GM21576 (cell line): ENCODE measurements at regions not wholly inside any gene's neighbourhood (a gene's known extent, or its start where the extent isn't known, plus 50 kb on each side); places are given as distances from the start of the nearest gene placed in this dataset.
"Not testable (repeated sequence)": the region's sequence is repeated elsewhere in the genome, so short reads cannot be mapped to it uniquely, and the experiment has no call there.

Source experiments
- ATAC-seq: cut with Tn5 transposase; IDR thresholded peaks from one replicate; pipeline ENCODE4 v1.9.1; 2021; ENCODE audit warnings: mild to moderate bottlenecking, moderate library complexity; ENCODE audit not compliant: unreplicated experiment

DNA sequence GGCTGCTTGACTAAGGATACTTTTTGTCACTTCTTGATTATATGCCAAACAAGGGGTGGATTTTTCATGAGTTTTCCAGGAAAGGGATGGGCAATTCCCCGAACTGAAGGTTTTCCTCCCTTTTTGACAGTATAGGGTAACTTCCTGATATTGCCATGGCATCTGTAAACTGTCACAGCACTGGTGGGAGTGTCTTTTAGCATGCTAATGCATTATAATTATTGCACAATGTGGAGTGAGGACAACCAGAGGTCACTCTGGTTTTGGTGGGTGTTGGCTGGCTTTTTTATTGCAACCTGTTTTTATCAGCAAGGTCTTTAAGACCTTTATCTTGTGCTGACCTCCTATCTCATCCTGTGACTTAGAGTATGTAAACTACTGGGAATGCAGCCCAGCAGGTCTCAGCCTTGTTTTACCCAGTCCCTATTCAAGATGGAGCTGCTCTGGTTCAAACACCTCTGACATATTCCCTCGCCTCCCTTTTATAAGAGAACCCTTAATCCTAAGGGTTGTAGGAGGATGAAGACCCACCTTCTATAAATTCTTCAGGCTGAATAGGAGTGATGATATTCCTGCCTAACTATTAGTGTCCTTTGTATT is 471.2 kb downstream of the ATP23 start:
- no peak for ATAC-seq

DNA sequence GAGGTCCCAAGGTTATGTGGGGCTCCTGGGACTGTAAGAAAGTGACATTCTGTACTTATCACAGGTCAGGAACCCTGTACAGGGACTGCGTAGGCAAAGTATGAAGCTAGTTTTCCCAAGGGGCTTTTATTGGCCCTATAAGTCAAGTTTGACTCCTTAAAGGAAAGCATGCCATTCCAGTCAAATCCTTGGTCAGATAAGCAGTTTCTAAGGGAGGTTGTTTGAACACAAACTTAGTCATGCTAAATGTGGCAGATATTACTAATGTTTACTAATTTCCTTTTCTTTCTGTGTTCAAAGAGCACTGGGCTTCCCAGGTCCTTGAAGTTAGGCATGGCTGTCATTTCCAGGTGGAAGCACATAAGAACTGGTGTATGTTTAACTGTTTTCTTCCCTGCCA is 472.4 kb downstream of the ATP23 start:
- no peak for ATAC-seq

- ATAC-seq = no peak
These were observed 473.1 kb downstream of the ATP23 start for GRCh38 chr12:58414398-58414871.

- ATAC-seq = no peak
These were observed 474.3 kb downstream of the ATP23 start for GRCh38 chr12:58415716-58416115.

DNA sequence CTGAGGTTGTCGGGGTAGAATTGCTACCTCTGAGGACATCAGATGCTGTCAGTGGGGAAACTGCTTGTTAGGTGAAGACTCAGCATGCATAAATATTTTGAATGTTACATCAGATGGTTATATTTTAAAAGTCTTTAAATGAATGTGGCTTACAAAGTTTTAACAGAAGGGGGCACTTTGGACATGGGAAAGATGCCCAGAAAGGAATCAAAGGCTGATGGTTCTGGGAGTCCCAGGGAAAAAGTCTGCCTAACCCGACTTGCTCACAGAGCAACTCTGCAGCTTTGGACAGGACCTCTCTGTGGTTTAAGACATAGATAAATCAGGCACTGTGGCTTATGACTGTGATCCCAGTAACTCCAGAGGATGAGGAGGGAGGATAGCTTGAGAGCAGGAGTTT is 474.9 kb downstream of the ATP23 start:
- no peak for ATAC-seq

DNA sequence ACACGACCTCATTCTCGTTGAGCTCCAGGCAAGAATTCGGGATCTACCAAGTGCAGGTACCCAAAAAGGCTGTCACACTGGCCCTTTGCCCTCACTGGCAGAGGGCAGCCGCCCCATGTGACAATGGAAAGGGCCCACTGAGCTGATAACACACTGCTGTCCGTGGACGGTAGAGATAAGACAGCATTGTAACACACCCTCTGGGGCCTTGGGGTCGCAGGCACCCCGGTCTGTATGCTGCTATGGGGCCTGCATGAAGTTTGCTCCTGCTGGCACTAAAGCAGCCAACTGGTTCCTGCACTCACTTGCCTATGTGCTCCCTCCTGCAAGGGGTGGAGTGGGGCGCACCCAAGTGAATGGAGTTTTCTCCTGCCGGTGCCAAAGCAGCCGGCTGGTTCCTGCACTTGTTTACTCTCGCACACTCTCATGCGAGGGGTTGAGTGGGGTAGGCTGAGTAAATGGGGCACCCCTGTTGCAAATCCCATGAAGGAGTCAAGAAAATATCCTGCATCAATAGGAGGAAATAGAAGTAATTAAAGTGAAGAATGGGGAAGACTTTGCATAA is 477.9 kb downstream of the ATP23 start:
- ATAC-seq = no peak

DNA sequence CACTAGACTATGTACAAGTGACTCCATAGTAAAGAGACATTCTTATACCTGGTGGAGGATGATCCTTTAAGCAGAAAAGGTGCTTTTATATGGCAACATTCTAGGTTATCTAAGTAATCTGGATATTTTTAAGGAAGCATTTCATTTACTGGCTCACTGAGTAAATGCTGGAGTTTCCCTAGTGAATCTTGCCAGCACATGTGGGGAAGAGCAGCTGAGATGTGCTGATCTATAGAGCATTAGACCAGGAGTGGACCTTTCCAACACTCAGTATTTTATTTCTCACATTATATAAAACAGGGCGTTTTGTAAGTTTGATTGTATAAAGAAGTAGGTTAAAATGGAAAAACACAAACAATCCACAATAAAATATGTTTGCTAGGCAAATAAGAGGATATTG is 478.5 kb downstream of the ATP23 start:
- ATAC-seq = no peak

GRCh38 chr12:58420503-58420902 is 479.1 kb downstream of the ATP23 start:
- no peak for ATAC-seq

- ATAC-seq = no peak
These were observed 480.6 kb downstream of the ATP23 start for GRCh38 chr12:58421990-58422389.

- ATAC-seq = peak; percentile 27
These were observed 483.5 kb downstream of the ATP23 start for GRCh38 chr12:58424735-58425392.

DNA sequence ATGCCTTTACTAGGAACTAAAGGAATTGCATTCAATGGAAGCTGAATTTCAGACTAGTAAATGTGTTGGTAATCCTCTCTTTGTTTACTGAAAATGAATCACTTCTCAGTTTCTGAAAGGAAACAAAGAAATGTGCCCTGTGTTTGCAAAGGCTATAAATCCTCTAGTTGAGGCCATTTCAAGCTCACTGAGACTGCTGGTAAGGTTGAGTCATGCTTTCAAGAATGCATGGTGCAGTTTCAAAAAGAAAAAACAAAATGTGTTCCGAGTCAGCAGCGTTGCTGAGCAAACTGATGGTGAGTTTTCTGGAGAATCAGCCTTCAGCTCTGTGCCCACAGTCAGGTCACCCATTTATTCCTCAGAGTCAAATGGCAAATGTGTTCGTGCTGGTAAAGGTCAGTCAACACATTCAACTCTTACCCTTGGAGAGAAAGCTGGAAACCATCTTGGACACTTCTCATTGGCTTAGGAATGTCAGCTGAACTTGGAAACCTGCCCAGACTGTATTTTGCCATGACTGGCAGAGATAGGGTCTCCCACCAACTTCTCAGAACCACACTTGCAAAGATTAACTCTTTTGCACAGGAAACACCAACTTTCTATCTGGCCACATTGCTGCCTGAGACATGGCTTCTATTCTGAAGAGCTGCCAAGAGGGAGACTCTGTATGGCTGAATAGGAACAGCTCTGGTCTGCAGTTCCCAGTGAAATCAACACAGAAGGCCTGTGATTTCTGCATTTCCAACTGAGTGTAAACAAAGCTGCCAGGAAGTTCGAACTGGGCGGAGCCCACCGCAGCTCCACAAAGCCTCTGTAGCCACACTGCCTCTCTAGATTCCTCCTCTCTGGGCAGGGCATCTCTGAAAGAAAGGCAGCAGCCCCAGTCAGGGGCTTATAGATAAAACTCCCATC is 484.4 kb downstream of the ATP23 start:
- ATAC-seq = peak; percentile 94

GRCh38 chr12:58426437-58426836 is 485.1 kb downstream of the ATP23 start:
- not testable (repeated sequence) for ATAC-seq

DNA sequence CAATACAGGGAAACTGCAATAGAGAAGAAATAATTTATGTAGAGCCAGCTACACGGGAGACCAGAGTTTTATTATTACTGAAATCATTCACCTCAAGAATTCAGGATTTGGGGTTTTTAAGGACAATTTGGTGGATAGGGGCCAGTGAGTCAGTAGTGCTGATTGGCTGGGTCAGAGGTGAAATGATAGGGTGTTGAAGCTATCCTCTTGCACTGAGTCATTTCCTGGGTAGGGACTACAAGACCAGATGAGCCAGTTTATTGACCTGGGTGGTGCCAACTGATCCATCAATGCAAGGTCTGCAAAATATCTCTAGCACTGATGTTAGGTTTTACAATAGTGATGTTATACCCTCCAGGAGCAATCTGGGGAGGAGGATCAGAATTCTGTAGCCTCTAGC is 486.3 kb downstream of the LRIG3 start:
- ATAC-seq = no peak

DNA sequence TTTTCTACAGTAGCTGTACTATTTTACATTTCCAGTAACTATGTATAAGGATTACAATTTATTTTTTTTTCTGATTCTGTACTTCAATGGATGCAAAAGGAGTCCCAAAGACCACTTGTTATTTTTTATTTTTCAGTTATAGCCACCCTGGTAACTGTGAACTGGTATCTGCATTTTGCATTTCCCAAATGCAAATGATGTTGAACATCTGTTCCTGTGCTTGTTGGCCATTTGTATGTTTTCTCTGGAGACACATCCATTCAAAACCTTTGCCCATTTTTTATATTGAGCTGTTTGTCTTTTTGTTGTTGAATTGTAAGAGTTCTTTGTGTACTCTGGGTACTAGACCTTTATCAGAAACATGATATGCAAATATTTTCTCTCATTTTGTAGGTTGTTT is 485.6 kb downstream of the LRIG3 start:
- ATAC-seq = no peak

GRCh38 chr12:58435647-58436046 is 484.7 kb downstream of the LRIG3 start:
- ATAC-seq = peak; percentile 76

DNA sequence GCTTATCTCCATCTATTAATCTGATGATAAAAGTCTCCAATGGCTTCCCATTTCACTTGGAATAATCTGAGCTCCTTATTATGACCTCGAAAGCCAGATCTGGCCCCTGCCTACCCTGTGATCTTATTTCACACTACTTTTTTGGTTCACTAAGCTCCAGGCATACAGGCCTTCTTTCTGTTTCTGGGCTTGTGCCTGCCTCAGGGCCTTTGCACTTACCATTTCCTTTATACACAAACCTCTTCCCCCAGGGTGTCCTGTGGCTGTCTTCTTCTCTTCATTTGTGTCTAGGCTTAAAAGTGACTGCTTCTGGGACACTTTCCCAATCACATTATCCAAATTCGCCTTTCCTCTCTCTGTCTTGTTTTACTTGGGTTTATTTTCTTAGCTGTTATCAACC is 478.8 kb downstream of the LRIG3 start:
- no peak for ATAC-seq

DNA sequence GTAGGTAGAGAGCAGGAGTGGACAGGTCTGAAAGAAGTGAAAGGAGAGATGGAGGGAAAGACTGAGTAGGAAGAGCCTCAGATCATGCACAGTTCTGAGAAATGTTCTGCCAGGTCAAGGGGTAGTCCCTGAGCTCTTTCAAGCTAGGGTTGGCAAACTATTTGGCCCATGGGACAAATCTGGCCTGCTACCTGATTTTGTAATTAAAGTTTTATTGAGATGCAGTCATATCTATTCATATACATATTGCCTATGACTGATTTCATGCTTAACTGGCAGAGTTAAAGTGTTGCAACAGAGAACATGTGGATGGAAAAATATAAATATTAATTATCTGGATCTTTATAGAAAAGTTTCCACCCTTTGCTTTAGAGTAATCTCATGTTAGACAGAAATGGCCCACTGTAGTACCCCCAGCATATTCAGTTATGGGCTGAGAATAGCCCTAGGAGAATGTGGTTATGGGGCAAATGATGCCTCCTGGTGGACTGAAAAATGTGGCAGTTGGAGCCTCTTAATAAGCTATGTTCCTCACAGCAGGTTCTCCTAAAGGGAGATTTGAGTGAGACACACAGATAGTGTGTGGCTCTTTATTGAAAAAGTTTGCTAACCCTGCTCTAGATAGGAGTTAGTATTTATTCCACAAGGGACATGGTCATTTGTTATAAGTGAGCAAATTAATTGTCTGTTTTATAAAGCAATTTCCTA is 476.9 kb downstream of the LRIG3 start:
- ATAC-seq = peak; percentile 84

DNA sequence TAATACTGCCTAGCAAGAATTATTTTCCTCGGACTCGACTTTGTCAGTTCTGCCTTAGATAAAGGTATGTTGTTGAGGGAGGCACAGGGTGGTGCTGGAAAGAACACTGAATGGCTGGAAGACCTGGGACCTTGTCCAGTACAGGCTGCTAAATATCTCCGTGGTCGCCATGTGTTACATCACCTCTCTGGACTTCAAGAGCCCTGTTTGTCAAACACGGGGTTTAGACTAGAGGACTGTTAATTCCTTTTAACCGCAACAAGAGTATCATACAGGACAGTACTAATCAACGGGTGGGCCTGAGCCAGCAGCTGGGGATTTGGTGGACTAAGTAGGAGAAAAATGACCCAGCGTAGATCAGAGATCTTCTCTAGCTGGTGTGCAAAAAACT is 476.3 kb downstream of the LRIG3 start:
- ATAC-seq = no peak

DNA sequence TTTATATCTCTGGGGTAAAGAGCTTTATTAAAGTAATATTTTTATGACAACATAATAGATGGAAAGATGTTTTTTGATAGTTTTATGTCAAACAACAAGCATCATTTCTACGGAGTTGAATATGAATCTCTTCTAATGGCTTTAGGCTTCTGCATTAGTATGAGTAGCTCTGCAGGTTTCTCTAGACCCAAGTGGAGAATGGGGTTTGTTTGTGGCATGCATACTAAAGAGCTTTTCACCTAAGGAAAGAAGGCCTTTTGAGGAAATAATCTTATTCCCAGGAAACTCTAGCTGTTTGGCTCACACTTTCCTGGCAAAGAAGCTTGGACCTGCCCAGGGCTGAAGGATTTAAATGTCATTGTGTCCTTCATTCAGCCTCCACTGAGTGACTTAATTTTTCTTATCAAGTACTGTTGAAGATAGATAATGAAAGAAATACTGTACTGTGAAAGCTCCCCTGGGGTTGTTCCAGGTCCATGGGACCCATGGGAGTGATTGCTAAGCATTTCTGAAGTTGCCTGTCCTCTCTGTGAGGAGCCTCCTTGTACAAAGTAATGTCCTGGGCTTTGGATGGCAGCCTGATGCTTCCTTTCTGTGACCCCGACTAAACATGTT is 469.3 kb downstream of the LRIG3 start:
- no peak for ATAC-seq

DNA sequence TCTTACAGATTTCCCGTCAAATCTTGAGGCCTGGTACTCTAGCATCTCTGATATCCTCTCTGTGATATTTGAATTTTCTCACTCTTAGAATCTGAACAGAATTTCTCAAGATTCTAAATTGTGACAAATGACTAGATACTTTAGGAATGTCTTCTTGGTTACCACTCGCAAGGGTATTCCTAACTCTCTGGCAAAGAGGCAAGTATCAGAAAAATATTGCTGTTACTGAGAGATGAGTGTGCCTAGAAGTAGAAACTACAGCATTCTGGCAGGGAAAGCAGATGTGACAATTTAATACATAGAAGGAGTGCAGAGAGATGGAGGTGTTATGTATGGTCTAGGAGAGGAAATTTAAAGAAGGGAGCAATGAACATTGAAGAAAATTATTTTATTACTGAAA is 467.8 kb downstream of the LRIG3 start:
- ATAC-seq = no peak
